ENCODE measurements at regions not wholly inside any gene's neighbourhood (a gene's known extent, or its start where the extent isn't known, plus 50 kb on each side); places are given as distances from the start of the nearest gene placed in this dataset.

DNA sequence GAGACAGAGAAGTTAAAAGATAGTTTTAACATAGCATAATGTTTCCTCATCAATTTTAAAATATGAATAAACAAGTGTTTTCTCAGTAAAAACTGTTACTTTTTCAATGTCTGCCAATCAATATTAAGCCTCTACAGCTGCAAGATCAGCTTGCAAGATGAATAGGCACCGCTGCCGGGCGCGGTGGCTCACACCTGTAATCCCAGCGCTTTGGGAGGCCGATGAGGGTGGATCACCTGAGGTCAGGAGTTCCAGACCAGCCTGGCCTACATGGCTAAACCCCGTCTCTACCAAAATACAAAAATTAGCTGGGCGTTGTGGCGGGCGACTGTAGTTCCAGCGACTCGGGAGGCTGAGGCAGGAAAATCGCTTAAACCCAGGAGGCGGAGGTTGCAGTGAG is 54.8 kb upstream of the SH3GLB1 start (continued):
- TF ChIP-seq KLF9 (tag by site-specific recombination; IDR thresholded peaks at IDR 0.05; ENCODE audit: low read depth) (no peak), ZNF830 (tag by site-specific recombination; IDR thresholded peaks at IDR 0.05; ENCODE audit: low read depth) (no peak), KLF8 (tag by site-specific recombination; IDR thresholded peaks at IDR 0.05) (no peak), ZFP37 (tag by site-specific recombination; IDR thresholded peaks at IDR 0.05) (no peak), ZNF248 (tag by site-specific recombination; IDR thresholded peaks at IDR 0.05) (no peak), OVOL3 (tag by site-specific recombination; IDR thresholded peaks at IDR 0.05) (no peak), SETDB1 (IDR thresholded peaks at IDR 0.05; ENCODE audit: insufficient read length, low read length) (no peak), SP2 (tag by site-specific recombination; IDR thresholded peaks at IDR 0.05) (no peak), ZNF624 (tag by site-specific recombination; IDR thresholded peaks at IDR 0.05) (no peak), ZNF530 (tag by site-specific recombination; IDR thresholded peaks at IDR 0.05; ENCODE audit: low read depth) (no peak)
- TF ChIP-seq, protein P1, sequence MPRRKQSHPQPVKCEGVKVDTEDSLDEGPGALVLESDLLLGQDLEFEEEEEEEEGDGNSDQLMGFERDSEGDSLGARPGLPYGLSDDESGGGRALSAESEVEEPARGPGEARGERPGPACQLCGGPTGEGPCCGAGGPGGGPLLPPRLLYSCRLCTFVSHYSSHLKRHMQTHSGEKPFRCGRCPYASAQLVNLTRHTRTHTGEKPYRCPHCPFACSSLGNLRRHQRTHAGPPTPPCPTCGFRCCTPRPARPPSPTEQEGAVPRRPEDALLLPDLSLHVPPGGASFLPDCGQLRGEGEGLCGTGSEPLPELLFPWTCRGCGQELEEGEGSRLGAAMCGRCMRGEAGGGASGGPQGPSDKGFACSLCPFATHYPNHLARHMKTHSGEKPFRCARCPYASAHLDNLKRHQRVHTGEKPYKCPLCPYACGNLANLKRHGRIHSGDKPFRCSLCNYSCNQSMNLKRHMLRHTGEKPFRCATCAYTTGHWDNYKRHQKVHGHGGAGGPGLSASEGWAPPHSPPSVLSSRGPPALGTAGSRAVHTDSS (tag by site-specific recombination; IDR thresholded peaks at IDR 0.05): no peak
- TF ChIP-seq, protein P2, sequence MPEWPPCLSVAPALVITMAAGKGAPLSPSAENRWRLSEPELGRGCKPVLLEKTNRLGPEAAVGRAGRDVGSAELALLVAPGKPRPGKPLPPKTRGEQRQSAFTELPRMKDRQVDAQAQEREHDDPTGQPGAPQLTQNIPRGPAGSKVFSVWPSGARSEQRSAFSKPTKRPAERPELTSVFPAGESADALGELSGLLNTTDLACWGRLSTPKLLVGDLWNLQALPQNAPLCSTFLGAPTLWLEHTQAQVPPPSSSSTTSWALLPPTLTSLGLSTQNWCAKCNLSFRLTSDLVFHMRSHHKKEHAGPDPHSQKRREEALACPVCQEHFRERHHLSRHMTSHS (tag by site-specific recombination; IDR thresholded peaks at IDR 0.05): no peak
- TF ChIP-seq, protein P3, sequence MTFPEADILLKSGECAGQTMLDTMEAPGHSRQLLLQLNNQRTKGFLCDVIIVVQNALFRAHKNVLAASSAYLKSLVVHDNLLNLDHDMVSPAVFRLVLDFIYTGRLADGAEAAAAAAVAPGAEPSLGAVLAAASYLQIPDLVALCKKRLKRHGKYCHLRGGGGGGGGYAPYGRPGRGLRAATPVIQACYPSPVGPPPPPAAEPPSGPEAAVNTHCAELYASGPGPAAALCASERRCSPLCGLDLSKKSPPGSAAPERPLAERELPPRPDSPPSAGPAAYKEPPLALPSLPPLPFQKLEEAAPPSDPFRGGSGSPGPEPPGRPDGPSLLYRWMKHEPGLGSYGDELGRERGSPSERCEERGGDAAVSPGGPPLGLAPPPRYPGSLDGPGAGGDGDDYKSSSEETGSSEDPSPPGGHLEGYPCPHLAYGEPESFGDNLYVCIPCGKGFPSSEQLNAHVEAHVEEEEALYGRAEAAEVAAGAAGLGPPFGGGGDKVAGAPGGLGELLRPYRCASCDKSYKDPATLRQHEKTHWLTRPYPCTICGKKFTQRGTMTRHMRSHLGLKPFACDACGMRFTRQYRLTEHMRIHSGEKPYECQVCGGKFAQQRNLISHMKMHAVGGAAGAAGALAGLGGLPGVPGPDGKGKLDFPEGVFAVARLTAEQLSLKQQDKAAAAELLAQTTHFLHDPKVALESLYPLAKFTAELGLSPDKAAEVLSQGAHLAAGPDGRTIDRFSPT (tag by site-specific recombination; IDR thresholded peaks at IDR 0.05): no peak

DNA sequence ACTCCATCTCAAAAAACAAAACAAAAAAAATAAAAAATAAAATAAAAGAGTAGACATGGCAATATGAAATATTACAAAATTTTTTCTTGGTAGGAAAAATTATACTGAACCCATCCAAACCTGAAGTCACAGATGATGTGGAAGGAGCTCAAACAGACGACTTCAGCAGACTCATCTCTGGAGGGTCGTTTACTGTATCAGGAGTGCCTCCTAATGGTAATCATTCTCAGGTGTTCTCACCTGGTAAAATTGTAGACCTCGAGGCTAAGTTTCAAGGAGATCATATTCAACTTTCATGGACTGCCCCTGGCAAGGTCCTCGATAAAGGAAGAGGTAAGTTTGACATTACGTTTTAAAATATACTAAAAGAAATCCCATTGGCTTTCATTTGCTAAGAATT is 54.3 kb upstream of the SH3GLB1 start:
- no peaks in the 10 kb centered on the region for H3K9me3 ChIP-seq (ENCODE audit: control insufficient read depth, insufficient read depth, low read depth, low read length)
- H3K4me1 ChIP-seq (ENCODE audit: control insufficient read depth, insufficient read depth, low read length): no peaks in the 10 kb centered on the region
- TF ChIP-seq ZNF157 (tag by site-specific recombination; IDR thresholded peaks at IDR 0.05) (no peak), ZFP3 (tag by site-specific recombination; IDR thresholded peaks at IDR 0.05; ENCODE audit: low read depth) (no peak), ZNF768 (tag by site-specific recombination; IDR thresholded peaks at IDR 0.05) (no peak), ZBTB20 (tag by site-specific recombination; IDR thresholded peaks at IDR 0.05) (no peak), ZNF510 (tag by site-specific recombination; IDR thresholded peaks at IDR 0.05; ENCODE audit: insufficient replicate concordance) (no peak), ZNF324 (tag by site-specific recombination; IDR thresholded peaks at IDR 0.05) (no peak), ZNF776 (tag by site-specific recombination; IDR thresholded peaks at IDR 0.05; ENCODE audit: borderline replicate concordance) (no peak)
- TF ChIP-seq, protein P4, sequence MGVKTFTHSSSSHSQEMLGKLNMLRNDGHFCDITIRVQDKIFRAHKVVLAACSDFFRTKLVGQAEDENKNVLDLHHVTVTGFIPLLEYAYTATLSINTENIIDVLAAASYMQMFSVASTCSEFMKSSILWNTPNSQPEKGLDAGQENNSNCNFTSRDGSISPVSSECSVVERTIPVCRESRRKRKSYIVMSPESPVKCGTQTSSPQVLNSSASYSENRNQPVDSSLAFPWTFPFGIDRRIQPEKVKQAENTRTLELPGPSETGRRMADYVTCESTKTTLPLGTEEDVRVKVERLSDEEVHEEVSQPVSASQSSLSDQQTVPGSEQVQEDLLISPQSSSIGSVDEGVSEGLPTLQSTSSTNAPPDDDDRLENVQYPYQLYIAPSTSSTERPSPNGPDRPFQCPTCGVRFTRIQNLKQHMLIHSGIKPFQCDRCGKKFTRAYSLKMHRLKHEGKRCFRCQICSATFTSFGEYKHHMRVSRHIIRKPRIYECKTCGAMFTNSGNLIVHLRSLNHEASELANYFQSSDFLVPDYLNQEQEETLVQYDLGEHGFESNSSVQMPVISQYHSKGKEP (tag by site-specific recombination; IDR thresholded peaks at IDR 0.05): no peak
- H3K36me3 ChIP-seq (ENCODE audit: control insufficient read depth in 2 of 2, insufficient read depth in 1 of 2, low read length in 2 of 2): no peaks in the 10 kb centered on the region
- H3K4me3 ChIP-seq (ENCODE audit: low read depth, low read length): no peak overlapping the region
- no peak overlapping the region for H3K27ac ChIP-seq (ENCODE audit: extremely low read depth, low read depth, low read length)
- CTCF ChIA-PET: no interaction called here
- POLR2A ChIA-PET: no interaction called here

Data from HEK293 (cell line).